NOMO-1 treated with dmso at 0.1 percent for 144 hours (cell line): ENCODE measurements at regions not wholly inside any gene's neighbourhood (a gene's known extent, or its start where the extent isn't known, plus 50 kb on each side); places are given as distances from the start of the nearest gene placed in this dataset.

Experiments used
- DNase-seq: peaks from one replicate; lab custom pipeline; 2025; ENCODE audit not compliant: unreplicated experiment; lab: John Stamatoyannopoulos, UW

GRCh38 chr1:184889166-184889565 lies 85.1 kb downstream of the NIBAN1 start:
- no peak for DNase-seq

GRCh38 chr1:184888505-184888904 lies 85.8 kb downstream of the NIBAN1 start:
- DNase-seq, result no peak

GRCh38 chr1:184882957-184883815 lies 91.1 kb downstream of the NIBAN1 start:
- no peak for DNase-seq

- peak; percentile 88 for DNase-seq
These were observed 92.1 kb downstream of the NIBAN1 start for GRCh38 chr1:184881941-184882913.

- DNase-seq, result no peak
These were observed 94.3 kb downstream of the NIBAN1 start for GRCh38 chr1:184879876-184880557.

GRCh38 chr1:184878602-184879001 lies 95.7 kb downstream of the NIBAN1 start:
- DNase-seq, result no peak

GRCh38 chr1:184878002-184878401 lies 96.3 kb downstream of the NIBAN1 start:
- DNase-seq, result no peak

GRCh38 chr1:184876015-184876414 lies 98.3 kb downstream of the NIBAN1 start:
- peak; percentile 83 for DNase-seq

GRCh38 chr1:184875218-184875617 lies 99.1 kb downstream of the NIBAN1 start:
- no peak for DNase-seq

- DNase-seq, result no peak
These were observed 104.0 kb downstream of the NIBAN1 start for GRCh38 chr1:184870319-184870718.

GRCh38 chr1:184867866-184868689 lies 106.2 kb downstream of the NIBAN1 start:
- DNase-seq, result peak; percentile 0

GRCh38 chr1:184866991-184867788 lies 107.1 kb downstream of the NIBAN1 start:
- DNase-seq, result peak; percentile 85

- DNase-seq, result no peak
These were observed 107.7 kb downstream of the NIBAN1 start for GRCh38 chr1:184866586-184866985.

GRCh38 chr1:184865831-184866230 lies 108.5 kb downstream of the NIBAN1 start:
- DNase-seq, result no peak

GRCh38 chr1:184861755-184862336 lies 107.2 kb upstream of the EDEM3 start:
- DNase-seq, result no peak

GRCh38 chr1:184860985-184861754 lies 106.5 kb upstream of the EDEM3 start:
- no peak for DNase-seq

GRCh38 chr1:184860535-184860934 lies 105.9 kb upstream of the EDEM3 start:
- DNase-seq, result no peak

- DNase-seq, result no peak
These were observed 104.9 kb upstream of the EDEM3 start for GRCh38 chr1:184859381-184860105.
